Naive B cell (primary cell): ENCODE measurements at regions not wholly inside any gene's neighbourhood (a gene's known extent, or its start where the extent isn't known, plus 50 kb on each side); places are given as distances from the start of the nearest gene placed in this dataset.
A peak's percentile ranks its signal among the peaks of the same experiment; 100 is the strongest.

Experiments used
- ATAC-seq, 2 donors: fragments of 150-1000 bp; cut with Tn5 transposase; 2 replicates each; pipeline ENCODE4 v1.10.0; 2021; ENCODE audit warnings: low read depth in 2 of 2, mild to moderate bottlenecking in 2 of 2, moderate library complexity in 2 of 2
- DNase-seq: peaks from one replicate; pipeline ENCODE4 v3.0.0; 2022
- H3K27ac Mint-ChIP-seq, 6 donors: one replicate each; pipeline ENCODE4 v1.8.0; 2020 to 2022; ENCODE audit warnings: mild to moderate bottlenecking in 6 of 6, mixed read lengths in 6 of 6, moderate library complexity in 5 of 6, inconsistent platforms in 2 of 6
- H3K27me3 Mint-ChIP-seq, 3 donors: one replicate each; pipeline ENCODE4 v1.8.0; 2021 to 2022; ENCODE audit warnings: mixed read lengths in 3 of 3, mild to moderate bottlenecking in 1 of 3
- H3K36me3 Mint-ChIP-seq, 2 donors: one replicate each; pipeline ENCODE4 v1.8.0; 2020 to 2022; ENCODE audit warnings: mixed read lengths in 2 of 2, inconsistent platforms in 1 of 2, mild to moderate bottlenecking in 1 of 2
- H3K4me1 Mint-ChIP-seq, 3 donors: one replicate each; pipeline ENCODE4 v1.8.0; 2020 to 2022; ENCODE audit warnings: mixed read lengths in 3 of 3, inconsistent platforms in 1 of 3, mild to moderate bottlenecking in 1 of 3, moderate library complexity in 1 of 3
- H3K4me3 Mint-ChIP-seq, 8 donors: one replicate each; pipeline ENCODE4 v1.8.0; 2020 to 2022; ENCODE audit warnings: mild to moderate bottlenecking in 8 of 8, mixed read lengths in 8 of 8, moderate library complexity in 8 of 8, inconsistent platforms in 2 of 8
- H3K9me3 Mint-ChIP-seq, 7 donors: one replicate each; pipeline ENCODE4 v1.8.0; 2020 to 2022; ENCODE audit warnings: mixed read lengths in 7 of 7, mild to moderate bottlenecking in 5 of 7, inconsistent platforms in 2 of 7, moderate library complexity in 1 of 7

DNA sequence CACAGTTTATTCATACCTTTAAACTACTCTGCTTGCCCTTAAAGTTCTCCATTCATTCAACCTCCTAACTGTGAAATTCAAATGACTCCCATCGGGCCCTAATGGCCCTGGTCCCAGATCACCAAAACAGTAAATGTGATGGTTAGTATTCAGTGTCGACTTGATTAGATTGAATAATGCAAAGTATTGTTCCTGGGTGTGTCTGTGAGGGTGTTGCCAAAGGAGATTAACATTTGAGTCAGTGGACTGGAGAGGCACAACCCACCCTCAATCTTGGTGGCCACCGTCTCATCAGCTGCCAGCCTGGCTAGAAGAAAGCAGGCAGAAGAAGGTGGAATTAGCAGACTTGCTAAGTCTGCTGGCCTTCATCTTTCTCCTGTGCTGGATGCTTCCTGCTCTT is 80.1 kb upstream of the PLXNA4 start:
- DNase-seq (no peak), ATAC-seq (no peak)
- H3K27ac Mint-ChIP-seq: peak overlapping the region in 1 of 6 donors; percentile 29
- H3K4me3 Mint-ChIP-seq: peak overlapping the region in 1 of 8 donors; percentile 41
- H3K27me3 Mint-ChIP-seq: no peaks in the 10 kb centered on the region
- H3K4me1 Mint-ChIP-seq: peaks cover 23 to 37% (median 31%) of the 10 kb centered on the region in 3 donors
- H3K9me3 Mint-ChIP-seq: peaks cover 6 to 27% (median 14%) of the 10 kb centered on the region in 7 donors
- H3K36me3 Mint-ChIP-seq: peaks cover 4 to 5% of the 10 kb centered on the region in 2 donors

DNA sequence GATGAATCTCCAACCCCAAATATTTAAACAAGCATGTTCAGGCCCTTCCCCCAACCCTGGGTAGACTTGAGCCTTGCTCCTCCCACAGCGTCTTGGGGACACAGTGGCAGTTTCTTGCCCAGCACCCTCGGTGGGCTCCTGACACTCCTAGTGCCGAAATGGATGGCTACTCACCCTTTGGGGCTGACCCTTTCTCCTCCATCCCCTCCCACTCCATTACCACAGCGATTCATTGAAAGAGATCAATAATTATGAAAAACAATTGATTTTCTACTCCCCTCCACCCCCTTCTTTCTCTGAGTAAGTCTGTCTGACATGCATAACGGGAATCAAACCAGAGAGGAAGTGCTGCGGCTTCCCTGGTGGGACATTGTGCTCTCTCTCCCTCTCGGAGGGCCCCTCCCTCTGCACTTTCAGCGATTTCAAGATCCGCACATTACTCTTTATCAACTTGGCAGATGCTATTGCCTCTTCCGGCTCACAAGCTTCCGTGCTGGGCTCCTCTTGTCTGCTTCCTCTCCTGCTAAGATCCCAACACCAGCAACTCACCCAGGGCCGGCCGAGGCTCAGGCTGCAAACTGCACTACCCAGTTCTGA is 79.0 kb upstream of the PLXNA4 start:
- Mint-ChIP-seq H3K9me3 (peaks cover 6 to 30% (median 14%) of the 10 kb centered on the region in 7 donors), H3K27me3 (no peaks in the 10 kb centered on the region), H3K4me3 (peak overlapping the region; percentile 17 to 84 (median 68)), H3K36me3 (peaks cover 4 to 5% of the 10 kb centered on the region in 2 donors), H3K4me1 (peaks cover 23 to 37% (median 31%) of the 10 kb centered on the region in 3 donors), H3K27ac (peak overlapping the region in 5 of 6 donors; percentile 12 to 97 (median 78))
- DNase-seq (no peak), ATAC-seq (peak in 1 of 2 donors; percentile 15)

DNA sequence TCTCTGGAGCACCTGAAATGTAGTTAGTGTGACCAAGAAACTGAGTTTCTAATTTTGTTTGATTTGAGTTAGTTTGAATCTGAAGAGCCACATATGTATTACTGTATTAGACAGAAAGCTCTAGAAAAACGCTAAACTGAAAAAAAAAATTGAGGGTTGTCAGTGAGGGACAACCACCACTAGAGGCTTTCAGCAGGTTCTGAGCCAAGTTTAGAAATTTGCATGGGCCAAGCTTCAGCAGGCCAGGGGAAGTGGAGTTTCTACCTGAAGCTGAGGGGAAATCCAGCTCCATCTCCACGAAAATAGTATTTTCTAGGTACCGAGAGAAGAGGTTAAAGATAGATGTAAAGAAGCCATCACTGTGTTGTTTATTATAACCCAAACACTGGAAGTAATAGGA is 77.9 kb upstream of the PLXNA4 start:
- H3K27ac Mint-ChIP-seq: peak overlapping the region in 2 of 6 donors; percentile 55 to 85
- ATAC-seq (peak; percentile 71 to 72), DNase-seq (peak; percentile 21)
- H3K4me3 Mint-ChIP-seq: peak overlapping the region in 7 of 8 donors; percentile 7 to 72 (median 25)
- H3K27me3 Mint-ChIP-seq: no peaks in the 10 kb centered on the region
- H3K36me3 Mint-ChIP-seq: peaks cover 4 to 5% of the 10 kb centered on the region in 2 donors
- peaks cover 6 to 30% (median 14%) of the 10 kb centered on the region in 7 donors for H3K9me3 Mint-ChIP-seq
- H3K4me1 Mint-ChIP-seq: peaks cover 23 to 37% (median 31%) of the 10 kb centered on the region in 3 donors

- H3K27ac Mint-ChIP-seq: peak overlapping the region in 4 of 6 donors; percentile 13 to 85 (median 61)
These were observed 77.2 kb upstream of the PLXNA4 start for GRCh38 chr7:132653366-132653930.

DNA sequence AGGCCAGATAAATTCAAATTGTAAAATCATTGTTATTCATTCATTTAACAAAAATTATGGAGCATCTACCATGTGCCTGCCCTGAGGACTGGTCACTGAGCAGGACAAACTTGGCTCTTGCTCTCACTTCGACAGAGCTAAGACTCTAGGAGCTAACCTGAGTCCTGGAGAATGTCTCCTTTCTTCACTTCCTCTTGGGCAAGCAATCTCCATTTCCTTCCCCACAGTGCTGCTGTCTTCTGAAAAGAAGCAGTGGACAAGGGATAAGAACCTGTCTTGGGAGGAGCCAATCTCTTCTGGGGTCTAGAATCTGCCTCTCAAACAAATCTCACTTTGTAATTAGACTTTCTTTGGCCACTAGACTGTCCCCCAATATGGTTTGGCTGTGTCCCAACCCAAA is 76.2 kb upstream of the PLXNA4 start:
- peaks cover 23 to 37% (median 31%) of the 10 kb centered on the region in 3 donors for H3K4me1 Mint-ChIP-seq
- H3K27ac Mint-ChIP-seq: no peak overlapping the region

More at GRCh38 chr7:132653366-132653930, 77.2 kb upstream of the PLXNA4 start:
- H3K36me3 Mint-ChIP-seq: peaks cover 4 to 5% of the 10 kb centered on the region in 2 donors
- peaks cover 3 to 27% (median 13%) of the 10 kb centered on the region in 7 donors for H3K9me3 Mint-ChIP-seq
- H3K27me3 Mint-ChIP-seq: no peaks in the 10 kb centered on the region
- DNase-seq (peak; percentile 35), ATAC-seq (peak; percentile 77 to 81)
- peak overlapping the region in 2 of 8 donors; percentile 17 to 74 for H3K4me3 Mint-ChIP-seq
- H3K4me1 Mint-ChIP-seq: peaks cover 23 to 37% (median 31%) of the 10 kb centered on the region in 3 donors

DNA sequence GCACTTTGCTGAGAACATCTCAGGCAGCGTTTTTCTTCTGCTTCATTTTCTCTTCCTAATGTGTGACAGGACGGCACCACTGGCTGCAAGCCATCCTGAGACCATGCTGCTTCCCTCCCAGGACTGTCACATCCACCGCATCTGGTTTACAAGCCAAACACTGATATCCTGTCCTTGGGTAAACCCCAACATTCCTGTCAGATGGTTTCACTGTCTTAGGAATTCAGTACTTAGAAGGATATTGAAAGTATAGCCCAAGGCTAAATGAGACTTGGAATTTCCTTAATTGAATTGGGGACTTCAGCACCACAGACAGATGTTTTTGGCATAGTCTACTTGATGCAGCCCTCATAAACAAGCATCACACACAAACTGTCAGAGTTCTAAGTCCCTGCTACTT is 74.2 kb upstream of the PLXNA4 start:
- H3K4me3 Mint-ChIP-seq: no peak overlapping the region

More for the DNA sequence above, 76.2 kb upstream of the PLXNA4 start:
- peaks cover 1 to 17% (median 5%) of the 10 kb centered on the region in 7 donors for H3K9me3 Mint-ChIP-seq
- ATAC-seq (no peak), DNase-seq (no peak)
- H3K27me3 Mint-ChIP-seq: no peaks in the 10 kb centered on the region
- H3K36me3 Mint-ChIP-seq: peaks cover 0 to 5% of the 10 kb centered on the region in 2 donors
- H3K4me3 Mint-ChIP-seq: no peak overlapping the region

DNA sequence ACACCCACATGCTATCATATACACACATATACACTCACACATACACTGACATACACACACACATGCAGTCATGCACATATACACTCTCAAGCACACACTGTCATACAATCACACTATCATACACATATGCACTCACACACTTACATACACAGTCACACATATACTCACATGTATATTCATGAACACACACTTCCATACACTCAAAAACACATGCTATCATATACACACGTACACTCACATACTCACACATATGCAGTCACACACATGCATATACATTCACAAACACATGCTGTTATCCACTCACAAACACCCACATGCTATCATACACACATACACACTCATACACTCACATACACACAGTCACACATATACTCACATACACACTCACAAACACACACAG is 71.0 kb upstream of the PLXNA4 start:
- H3K27me3 Mint-ChIP-seq: no peaks in the 10 kb centered on the region
- no peak for DNase-seq
- no peaks in the 10 kb centered on the region for H3K4me1 Mint-ChIP-seq
- no peak for ATAC-seq
- peaks cover 0 to 4% (median 0%) of the 10 kb centered on the region in 7 donors for H3K9me3 Mint-ChIP-seq
- H3K4me3 Mint-ChIP-seq: no peak overlapping the region
- no peak overlapping the region for H3K27ac Mint-ChIP-seq
- no peaks in the 10 kb centered on the region for H3K36me3 Mint-ChIP-seq

More for the DNA sequence above, 74.2 kb upstream of the PLXNA4 start:
- DNase-seq: no peak
- Mint-ChIP-seq H3K27ac (peak overlapping the region in 1 of 6 donors; percentile 2), H3K27me3 (no peaks in the 10 kb centered on the region), H3K9me3 (peaks cover 0 to 11% (median 2%) of the 10 kb centered on the region in 7 donors), H3K4me1 (peaks cover 15 to 26% (median 21%) of the 10 kb centered on the region in 3 donors), H3K36me3 (no peaks in the 10 kb centered on the region)
- no peak for ATAC-seq

GRCh38 chr7:132646052-132646451 is 69.8 kb upstream of the PLXNA4 start:
- Mint-ChIP-seq H3K4me3 (no peak overlapping the region), H3K4me1 (no peaks in the 10 kb centered on the region), H3K36me3 (no peaks in the 10 kb centered on the region), H3K27ac (no peak overlapping the region), H3K27me3 (no peaks in the 10 kb centered on the region), H3K9me3 (no peaks in the 10 kb centered on the region)
- ATAC-seq: no peak
- no peak for DNase-seq

- H3K27ac Mint-ChIP-seq: no peak overlapping the region
- no peak overlapping the region for H3K4me3 Mint-ChIP-seq
- no peak for DNase-seq
- ATAC-seq: no peak
- H3K27me3 Mint-ChIP-seq: no peaks in the 10 kb centered on the region
- no peaks in the 10 kb centered on the region for H3K36me3 Mint-ChIP-seq
- no peaks in the 10 kb centered on the region for H3K4me1 Mint-ChIP-seq
- no peaks in the 10 kb centered on the region for H3K9me3 Mint-ChIP-seq
These were observed 67.0 kb upstream of the PLXNA4 start for GRCh38 chr7:132643302-132643701.

GRCh38 chr7:132641238-132641637 is 65.0 kb upstream of the PLXNA4 start:
- Mint-ChIP-seq H3K36me3 (no peaks in the 10 kb centered on the region), H3K27ac (no peak overlapping the region)
- no peak for DNase-seq

GRCh38 chr7:132639983-132640382 is 63.7 kb upstream of the PLXNA4 start:
- Mint-ChIP-seq H3K27me3 (peaks cover 0 to 5% (median 0%) of the 10 kb centered on the region in 3 donors), H3K36me3 (no peaks in the 10 kb centered on the region), H3K27ac (no peak overlapping the region), H3K4me3 (no peak overlapping the region), H3K9me3 (no peaks in the 10 kb centered on the region), H3K4me1 (no peaks in the 10 kb centered on the region)
- ATAC-seq (no peak), DNase-seq (no peak)

More at GRCh38 chr7:132641238-132641637, 65.0 kb upstream of the PLXNA4 start:
- no peak overlapping the region for H3K4me3 Mint-ChIP-seq
- no peaks in the 10 kb centered on the region for H3K4me1 Mint-ChIP-seq
- H3K27me3 Mint-ChIP-seq: peaks cover 0 to 5% (median 0%) of the 10 kb centered on the region in 3 donors
- ATAC-seq: no peak
- H3K9me3 Mint-ChIP-seq: no peaks in the 10 kb centered on the region

DNA sequence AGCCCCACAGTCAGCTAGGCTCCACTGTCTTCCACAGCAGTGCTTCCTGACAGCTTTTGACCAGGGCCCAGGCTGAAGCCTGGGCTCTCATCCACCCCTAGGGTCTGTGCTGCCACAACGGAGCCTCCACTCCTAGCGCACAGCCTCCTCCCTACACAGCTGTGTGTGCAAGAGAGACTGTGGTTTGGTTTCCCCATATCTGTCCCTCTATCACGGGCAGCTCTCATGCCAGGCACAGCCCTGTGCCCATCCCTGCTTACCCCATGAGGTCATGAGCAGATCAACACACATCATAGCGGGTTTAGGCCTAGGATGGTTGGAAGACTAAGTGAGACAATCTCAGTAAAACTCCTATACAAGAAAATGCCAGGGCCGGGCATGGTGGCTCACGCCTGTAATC is 61.7 kb upstream of the PLXNA4 start:
- Mint-ChIP-seq H3K4me1 (no peaks in the 10 kb centered on the region), H3K27ac (no peak overlapping the region), H3K4me3 (no peak overlapping the region), H3K27me3 (peaks cover 0 to 11% (median 0%) of the 10 kb centered on the region in 3 donors), H3K36me3 (no peaks in the 10 kb centered on the region), H3K9me3 (peaks cover 0 to 2% (median 0%) of the 10 kb centered on the region in 7 donors)
- no peak for ATAC-seq
- no peak for DNase-seq

GRCh38 chr7:132636581-132636980 is 60.3 kb upstream of the PLXNA4 start:
- H3K27ac Mint-ChIP-seq: no peak overlapping the region
- ATAC-seq (no peak), DNase-seq (no peak)
- H3K27me3 Mint-ChIP-seq: peaks cover 0 to 11% (median 0%) of the 10 kb centered on the region in 3 donors
- H3K4me3 Mint-ChIP-seq: peak overlapping the region in 1 of 8 donors; percentile 48
- peaks cover 0 to 2% (median 0%) of the 10 kb centered on the region in 7 donors for H3K9me3 Mint-ChIP-seq
- no peaks in the 10 kb centered on the region for H3K4me1 Mint-ChIP-seq
- H3K36me3 Mint-ChIP-seq: no peaks in the 10 kb centered on the region

DNA sequence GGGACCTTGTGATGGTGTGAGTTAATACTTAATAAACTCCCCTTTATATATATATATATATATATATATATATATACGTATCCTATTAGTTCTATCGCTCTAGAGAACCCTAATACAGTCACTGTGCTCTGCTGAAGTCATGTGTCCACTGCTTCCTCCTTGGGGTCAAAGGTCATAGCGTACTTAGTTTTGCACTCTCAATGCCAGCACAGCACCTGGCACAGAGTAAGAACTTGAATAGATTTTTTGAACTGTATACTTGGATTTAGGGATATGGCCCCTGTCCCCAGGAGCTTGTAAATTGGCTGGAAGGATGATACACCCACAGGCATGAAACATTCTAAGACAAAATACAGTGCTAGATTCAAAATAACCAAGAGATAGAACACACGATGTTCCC is 58.9 kb upstream of the PLXNA4 start:
- H3K27me3 Mint-ChIP-seq: peaks cover 0 to 11% (median 0%) of the 10 kb centered on the region in 3 donors

More for the DNA sequence above, 58.9 kb upstream of the PLXNA4 start:
- Mint-ChIP-seq H3K27ac (no peak overlapping the region), H3K9me3 (peaks cover 0 to 2% (median 0%) of the 10 kb centered on the region in 7 donors), H3K4me1 (no peaks in the 10 kb centered on the region), H3K4me3 (no peak overlapping the region), H3K36me3 (no peaks in the 10 kb centered on the region)
- ATAC-seq (no peak), DNase-seq (no peak)
